ENCODE measurements at regions not wholly inside any gene's neighbourhood (a gene's known extent, or its start where the extent isn't known, plus 50 kb on each side); places are given as distances from the start of the nearest gene placed in this dataset.
"Not testable (repeated sequence)": the region's sequence is repeated elsewhere in the genome, so short reads cannot be mapped to it uniquely, and the experiment has no call there.

DNA sequence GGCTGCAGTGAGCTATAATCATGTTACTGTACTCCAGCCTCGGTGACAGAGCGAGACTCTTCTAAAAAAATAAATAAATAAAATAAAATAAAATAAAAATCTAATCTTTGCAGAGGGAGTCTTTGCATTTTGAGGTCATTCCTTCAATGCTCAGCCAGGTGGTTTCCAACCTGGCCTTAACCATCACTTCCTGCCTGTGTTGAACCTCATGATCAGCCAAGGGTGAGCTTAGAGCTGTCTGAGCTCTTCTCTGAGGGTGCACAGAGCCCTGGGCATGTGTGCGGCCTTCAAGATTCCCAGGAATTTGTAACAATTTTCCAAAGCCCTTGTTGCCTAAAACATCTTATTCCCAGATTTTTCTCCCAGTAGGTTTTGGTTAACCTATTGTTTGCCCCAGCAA is 94.3 kb downstream of the KCNJ12 start:
- not testable (repeated sequence) for DNase-seq

DNA sequence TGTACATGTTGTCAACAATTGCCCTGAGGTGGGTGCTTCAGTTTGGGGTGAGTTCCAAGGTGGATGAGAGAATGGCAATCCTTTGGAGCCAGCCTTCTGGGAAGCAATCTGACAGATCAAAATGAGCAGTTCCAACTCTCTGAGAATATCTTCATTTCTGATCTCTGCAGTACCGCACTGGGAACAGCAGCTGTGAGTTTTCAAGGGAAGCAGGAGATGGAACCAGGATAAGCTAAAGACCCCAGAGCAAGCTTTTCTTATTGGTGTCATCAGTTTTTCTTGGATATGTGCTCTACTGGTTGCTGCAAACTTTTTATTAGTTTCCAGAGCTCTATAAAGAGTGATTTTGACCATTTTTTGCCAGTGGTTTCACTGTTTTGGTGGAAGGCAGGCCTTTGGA is 94.7 kb downstream of the KCNJ12 start:
- DNase-seq: no peak

DNA sequence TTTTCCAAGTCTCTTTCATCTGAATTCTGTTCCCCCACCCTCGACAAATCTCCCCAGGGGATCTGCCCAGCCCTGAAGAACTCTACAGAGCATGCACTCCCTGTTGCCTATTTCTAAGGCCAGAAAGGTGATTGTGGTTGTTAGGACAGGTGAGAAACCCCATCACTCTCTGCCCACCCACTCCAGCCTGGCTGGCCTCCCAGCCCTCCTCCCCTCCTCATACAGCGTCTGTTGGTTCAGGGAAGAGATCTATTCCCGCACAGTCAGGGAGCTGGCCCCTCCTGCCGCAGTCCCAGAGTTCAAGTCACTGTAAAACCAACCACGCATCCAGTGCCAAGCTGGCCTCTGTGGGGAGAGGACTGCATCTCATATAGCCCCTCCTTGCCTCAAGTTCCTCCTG is 98.7 kb downstream of the KCNJ12 start:
- no peak for DNase-seq

DNA sequence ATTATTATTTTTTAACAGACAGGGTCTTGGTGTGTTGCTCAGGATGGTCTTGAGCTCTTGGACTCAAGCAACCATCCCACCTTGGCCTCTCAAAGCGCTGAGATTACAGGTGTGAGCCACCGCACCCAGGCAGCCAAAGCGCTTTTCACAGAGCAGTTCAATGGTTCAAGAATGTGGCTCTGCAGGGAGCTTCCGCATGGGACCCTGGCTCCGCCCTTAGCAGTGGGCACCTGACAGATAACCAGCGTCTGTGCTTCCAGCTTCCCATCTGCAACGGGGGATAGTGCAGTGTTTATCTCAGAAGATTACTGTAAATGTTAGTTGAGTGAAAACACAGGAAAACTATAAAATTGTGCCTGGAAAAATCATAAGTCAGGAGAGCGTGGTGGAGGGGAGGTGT is 99.4 kb downstream of the KCNJ12 start:
- DNase-seq: no peak

DNA sequence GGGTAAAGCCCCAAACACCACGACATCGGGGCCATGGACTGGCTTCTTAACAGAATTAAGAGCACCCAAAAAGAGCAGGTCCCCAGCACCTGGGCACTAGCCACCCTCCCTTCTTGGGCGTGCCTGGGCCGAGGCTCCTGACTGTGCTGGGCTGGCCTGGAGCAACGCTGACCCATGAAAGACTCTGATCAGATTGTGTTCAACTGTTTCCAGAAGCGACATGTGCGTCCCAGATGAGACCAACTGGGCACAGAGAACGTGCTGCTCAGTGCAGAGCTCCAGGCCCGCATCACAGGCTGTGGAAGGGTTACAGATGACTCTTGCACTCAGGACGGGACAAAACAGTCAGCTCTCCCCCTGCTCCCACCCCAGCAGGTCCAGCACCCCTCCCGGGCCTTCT is 100.7 kb downstream of the KCNJ12 start:
- DNase-seq: no peak

DNA sequence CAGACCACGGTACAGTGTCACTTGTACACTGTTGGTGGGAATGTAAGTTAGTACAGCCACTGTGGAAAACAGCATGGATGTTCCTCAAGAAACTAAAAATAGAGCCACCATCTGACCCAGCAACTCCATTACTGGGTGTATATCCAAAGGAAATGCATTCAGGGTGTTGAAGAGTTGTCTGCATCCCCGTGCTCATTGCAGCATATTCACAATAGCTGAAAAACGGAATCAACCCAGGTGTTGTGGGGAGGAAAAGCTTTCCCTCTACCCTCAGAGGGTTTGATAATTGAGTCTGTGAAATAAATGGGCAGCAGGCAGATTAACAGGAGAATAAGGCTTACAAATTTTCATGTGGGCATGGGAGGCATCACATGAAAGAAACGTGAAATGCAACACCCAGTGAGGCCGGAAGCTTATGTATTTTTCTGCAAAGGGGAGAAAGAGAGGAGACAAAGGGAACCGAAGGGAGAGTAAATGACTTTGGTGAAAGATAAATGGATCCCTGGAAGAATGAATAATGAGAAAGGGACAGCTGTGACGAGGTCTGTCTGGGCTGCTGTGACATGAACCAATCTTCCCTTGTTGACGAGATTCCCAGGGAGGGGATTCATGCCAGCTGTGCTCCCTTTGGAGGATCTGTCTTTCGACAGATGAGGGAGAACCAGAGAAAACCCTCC is 106.2 kb downstream of the KCNJ12 start:
- DNase-seq: no peak

DNA sequence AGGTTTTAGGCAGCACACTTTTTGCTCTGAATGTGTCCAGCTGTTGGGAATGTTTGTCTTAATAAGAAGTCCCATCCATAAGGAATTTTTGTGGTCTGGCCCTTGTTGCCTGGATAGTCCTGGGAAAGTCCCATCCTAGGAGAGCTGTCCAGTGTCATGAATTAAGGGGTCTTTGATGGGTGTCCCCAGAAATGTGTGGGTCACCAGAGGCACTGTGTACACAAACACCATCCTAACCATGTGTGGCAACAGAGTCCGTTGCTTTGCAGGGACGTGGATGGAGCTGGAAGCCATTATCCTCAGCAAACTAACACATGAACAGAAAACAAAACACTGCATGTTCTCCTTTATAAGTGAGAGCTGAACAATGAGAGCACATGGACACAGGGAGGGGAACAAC is 111.9 kb downstream of the KCNJ12 start:
- DNase-seq: not testable (repeated sequence)

DNA sequence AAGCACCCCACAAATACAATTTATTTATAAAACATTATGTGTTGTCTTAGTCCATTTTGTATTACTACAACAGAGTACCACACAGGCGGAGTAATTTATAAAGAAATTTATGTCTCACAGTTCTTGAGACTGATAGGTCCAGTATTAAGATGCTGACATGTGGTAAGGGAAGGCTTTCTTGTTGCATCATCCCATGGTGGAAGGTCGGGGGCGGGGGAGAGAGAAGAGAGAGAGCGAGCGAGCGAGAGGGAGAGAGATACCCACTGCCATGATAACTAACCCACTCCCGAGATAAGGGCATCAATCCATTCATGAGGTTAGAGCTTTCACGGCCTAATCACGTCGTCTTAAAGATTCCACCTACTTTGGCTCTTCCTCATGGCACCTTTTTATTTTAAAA is 117.8 kb downstream of the KCNJ12 start:
- no peak for DNase-seq

DNA sequence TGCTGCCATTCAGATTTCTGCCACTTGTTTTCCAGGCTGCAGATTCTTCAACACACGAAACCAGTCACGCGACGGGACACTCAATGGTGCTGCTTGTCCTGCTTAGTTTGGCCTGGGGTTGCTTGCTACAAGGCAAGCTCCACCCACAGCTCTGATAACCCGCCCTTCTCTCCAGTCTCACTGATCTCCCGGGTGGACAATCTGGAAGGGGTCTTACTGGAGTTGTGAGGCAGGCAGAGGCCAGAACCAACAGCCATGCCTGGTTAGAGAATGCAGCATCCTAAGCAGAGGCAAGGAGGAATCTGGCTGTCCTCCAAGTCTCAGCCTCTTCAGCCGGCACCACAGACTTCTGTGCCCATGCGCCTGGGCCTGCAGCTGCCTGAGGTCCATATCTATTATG is 119.1 kb downstream of the KCNJ12 start:
- no peak for DNase-seq

DNA sequence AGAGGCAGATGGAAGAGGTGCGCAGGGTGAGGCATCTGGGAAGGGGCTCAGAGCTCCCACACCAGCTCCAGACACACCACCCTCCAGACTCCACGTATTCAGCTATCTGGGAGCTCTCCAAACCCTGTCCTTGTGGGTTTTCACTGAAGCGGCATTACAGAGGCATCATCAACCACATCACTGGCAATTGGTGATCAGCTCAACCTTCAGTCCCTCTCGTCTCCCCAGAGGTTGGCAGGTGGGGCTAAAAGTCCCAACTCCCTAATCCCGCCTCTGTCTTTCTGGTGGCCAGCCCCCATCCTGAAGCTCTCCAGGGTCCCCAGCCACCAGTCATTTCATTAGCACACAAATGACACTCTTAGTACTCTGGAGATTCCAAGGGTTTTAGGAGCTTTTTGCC is 123.9 kb downstream of the KCNJ12 start:
- DNase-seq: no peak

DNA sequence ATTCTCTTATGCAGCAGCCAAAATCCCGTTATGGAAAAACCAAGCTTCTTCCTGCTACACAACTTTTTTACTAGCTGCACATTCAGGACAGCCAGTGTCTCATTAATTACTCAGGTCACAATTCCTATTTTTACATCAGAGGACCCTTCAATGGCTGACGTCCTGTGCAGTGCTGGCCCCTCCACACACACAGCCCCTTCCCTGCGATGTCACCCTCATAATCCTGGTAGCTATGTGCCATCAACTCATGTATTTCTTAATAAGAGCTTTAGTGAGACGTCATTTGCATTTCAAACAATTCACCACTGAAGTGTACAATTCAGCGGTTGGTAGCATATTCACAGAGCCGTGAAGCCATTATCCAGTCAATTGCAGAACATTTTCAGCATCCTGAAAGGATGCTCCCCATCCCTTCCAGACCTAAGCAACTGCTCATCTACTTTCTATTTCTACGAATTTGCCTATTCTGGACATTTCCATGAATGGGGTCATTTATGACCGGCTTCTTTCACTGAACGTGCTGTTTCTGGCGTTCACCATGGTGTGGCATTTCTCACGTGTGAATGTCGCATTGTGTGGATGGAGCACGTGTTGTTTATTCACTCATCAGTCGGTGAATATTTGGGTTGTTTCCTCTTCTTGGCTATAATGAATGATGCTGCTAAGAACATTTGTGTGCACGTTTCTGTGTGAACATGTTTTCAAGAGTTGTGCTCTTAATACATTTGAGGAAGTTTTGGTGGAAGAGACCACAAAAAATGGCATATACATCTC is 126.0 kb downstream of the KCNJ12 start:
- not testable (repeated sequence) for DNase-seq

DNA sequence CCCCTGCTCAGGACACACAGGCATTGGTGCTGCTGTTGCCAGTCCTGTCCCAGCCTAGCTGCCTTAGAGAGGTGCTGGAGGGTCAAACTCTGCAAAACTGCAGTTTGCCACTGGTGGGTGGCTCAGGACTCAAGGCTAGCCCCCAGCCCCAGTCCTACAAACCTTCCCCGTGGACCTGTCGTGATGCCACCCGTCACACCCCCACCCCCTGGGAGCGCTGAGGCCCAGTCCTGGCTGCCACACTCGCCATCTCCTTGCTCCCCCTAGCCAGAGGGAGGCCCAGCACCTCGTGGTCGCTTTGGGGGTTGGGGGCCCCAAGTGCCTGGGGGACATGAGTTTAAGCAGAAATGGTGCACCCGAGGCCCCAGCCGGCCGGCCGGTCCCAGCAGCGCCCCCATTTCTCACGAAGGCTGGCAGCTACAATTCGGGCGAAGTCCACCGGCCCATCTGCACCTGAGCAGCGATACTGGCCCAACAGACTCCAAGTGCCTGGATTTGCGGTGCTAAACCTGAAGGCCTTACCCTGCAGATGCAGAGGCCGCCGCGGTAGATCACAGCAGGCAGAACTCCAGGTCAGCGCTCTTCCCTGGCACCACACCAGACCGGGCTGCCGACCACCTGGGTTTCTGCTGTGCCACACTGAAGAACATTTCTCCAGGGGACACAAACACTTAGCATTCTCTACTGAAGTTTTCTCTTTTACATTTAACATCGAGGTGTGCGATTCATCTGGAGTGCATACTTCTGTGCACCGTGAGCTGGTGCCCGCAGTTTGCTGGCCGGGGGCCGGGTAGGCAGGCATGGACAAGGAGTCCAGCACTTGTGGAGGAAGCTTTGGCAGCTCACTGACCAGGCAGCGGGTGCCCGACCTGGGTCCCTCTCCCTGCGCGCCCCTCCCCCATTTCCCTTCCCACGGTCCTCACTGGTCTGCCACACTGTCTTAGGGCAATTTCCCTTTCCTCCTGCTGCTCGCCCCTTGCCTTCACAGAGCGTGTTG is 130.0 kb downstream of the KCNJ12 start:
- DNase-seq: no peak

DNA sequence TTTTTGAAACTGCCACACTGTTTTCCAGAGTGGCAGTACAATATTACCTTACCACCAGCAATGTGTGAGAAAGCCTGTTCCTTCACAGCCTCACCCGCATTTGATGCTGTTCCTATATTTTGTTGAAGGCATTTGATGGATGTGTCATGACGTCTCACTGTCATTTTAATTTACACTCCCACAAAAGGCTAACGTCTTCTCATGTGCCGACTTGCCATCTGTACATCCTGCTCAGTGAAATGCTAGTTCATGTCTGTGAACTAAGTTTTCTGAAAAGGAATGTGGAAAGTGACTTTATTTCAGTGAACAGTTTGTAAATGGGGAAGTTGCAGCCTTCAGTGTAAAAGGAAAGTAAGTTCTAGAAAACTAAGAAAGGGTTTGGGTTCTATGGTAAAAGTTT is 131.6 kb downstream of the KCNJ12 start:
- not testable (repeated sequence) for DNase-seq

DNA sequence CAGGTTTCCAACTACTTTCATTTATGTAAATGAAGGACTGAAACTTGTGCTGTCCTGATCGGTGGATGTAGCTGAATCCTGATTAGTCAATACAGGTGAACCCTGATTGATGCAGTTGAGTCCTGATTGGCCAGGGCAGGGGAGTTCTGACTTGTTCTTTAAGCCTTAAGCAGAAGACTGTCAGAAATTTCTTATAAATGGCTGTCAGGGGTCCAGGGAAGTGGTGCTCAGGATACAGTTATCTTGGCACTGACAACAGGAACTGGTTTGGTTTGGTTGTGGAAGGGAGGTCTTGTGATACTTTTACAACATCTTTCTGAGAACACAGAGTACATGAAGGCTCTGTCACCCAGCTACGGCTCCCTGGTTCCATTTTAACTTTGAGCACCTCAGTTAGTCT is 132.1 kb downstream of the KCNJ12 start:
- DNase-seq: no peak

DNA sequence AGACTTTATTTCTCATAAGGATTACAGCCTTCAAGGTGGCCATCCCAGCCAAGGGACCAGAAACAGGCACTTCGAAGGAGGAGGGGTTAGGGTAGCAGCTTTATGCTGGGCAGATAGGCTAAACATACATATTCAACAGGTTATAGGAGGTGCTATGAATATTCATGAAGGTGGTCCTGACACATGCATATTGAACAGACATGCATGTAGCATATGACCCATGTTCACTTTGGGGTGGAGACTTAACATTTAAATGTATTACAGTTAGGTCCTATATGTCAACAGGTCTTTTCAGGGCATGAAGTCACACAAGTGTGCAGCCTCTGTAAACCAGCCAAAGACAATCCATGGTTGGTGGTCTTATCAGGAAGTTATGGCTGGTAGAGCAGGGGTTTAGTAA is 133.2 kb downstream of the KCNJ12 start:
- DNase-seq: not testable (repeated sequence)

DNA sequence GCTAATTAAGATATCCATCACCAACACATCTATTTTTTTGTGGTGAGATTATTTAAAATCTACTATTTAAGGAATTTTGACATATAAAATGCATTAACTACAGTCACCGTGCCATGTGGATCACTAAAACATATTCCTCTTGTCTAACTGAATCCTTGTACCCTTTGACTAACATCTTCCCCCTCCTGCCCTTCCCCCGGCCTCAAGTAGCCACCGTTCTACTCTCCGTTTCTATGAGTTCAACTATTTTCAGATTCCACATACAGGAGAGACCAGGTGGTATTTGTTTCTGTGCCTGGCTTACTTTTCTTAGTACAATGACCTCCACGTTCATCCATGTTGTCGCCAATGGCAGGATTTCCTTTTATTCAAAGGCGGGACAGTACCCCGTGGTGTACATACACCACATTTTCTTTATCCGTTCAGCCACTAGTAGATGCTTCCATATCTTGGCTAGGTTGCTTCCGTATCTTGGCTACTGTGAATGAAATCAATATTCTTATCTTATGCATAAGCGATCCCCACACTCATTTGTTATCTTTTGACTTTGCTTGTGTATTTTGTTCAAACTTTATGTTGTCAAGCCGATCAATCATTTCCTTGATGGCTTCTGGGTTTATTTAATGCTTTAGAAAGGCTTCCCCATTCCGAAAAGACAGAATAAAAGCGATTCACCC is 134.7 kb downstream of the KCNJ12 start:
- no peak for DNase-seq

DNA sequence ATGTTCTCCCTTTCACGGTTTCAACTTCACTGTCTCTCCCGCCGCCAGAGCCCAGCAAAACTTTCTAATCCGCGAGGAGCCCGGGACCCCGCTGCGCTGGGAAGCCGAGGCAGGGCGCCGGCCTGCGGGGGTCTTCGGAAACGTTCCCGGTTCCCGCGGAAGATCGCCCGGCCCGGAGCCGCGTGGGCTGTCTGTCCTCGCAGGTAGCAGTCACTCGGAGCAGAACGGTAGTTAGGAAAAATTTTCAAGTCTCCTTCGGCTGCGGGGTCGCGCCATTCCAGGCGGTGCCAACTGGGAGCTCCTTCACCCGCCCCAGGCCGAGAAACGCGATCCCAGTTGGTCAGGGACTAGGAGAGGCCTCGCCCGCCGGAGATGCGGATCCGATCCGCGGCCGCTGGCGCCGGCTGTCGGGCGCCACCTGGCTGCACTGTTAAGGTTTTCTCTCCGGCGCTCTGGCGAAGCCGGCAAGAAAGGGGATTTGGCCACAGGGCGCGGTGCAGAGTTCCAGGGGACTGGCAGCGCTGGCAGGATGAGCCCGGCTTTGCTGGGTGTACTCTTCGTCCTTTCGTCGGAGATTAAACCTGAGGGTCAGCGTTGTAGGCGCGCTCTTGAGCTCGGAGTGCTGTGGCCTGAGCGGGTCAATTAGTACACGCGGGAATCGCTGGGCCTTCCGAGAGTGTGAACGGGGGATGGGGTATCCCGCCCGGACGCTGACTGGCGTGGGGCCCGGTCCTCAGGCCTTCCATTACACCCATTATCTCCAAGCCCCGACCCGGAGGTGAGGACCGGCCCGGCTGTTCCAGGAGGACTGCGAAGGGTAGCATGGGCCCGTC is 135.4 kb downstream of the KCNJ12 start:
- DNase-seq: peak; percentile 77

DNA sequence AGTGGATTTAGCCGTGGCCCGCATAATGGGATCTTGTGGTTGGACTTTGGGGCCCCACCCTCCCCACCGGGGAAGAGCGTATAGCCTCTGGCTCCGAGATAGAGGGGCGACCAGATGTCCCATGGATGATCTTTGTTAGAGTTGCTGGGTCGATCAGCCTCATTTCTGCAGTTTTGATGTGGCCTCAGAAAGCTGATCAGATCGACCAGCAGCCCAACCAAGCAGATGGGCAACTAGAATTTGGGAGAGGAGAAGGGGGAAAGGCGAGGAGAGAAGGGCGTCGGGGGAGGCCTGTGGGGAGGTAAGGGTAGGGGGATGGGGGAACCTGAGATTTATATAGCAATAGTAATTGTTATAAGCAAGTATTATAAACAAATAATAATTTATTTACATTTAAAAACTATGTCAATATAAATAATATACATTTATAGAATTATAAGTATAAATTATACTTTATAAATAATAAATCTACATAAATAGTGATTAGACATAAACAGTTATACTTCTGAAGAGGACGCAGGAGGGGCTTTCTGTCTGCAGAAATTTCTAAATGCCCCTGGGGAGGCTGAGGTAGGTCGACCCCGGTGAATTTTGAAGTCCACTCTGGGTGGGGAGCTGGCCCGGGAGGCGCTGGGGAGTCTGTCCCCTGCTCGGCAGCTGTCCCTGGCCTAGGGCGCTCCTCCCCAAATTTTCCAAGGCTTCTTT is 136.3 kb downstream of the KCNJ12 start:
- DNase-seq: no peak

DNA sequence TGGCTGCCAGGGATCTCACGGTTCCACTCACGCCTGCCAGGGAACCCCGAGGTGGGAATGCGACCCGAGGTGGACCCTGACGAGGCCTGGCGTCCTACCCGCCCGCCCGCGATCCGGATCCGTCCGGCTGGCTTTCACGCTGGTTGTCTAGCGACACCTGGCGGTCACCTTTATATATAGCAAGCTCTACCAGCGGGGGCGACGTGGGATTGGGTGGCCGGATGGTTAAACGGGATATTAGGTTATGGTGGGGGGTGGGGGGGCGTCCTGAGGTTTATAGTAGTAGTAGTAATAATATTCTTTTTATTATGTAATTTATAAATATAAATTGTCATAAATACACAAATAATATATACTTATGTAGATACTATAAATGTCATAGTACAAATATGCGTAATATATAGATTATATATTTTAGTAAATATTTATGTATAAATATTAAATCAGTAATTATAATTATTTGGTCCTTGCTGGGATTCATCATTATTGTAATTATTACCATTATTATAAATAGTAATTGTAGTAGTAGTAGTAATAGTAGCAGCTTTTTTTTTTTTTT is 136.9 kb downstream of the KCNJ12 start:
- peak; percentile 34 for DNase-seq

DNA sequence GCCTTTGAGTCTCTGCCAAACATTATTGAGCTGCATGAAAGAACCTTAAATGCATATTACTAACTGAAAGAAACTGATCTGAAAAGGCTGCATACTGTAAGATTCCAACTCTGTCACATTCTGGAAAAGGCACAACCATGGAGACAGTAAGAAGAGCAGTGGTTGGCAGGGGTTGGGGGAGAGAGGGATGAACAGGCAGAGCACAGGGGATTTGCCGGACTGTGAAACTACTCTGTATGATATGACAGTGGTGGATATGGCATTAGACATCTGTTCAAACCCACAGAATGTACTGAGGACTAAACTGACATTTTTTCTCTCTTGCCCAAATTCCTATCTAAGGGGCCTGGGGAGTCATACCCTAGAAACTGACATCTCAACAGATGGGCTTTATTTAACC is 138.4 kb downstream of the KCNJ12 start:
- not testable (repeated sequence) for DNase-seq
